Karpas-422 (cell line): ENCODE measurements at regions not wholly inside any gene's neighbourhood (a gene's known extent, or its start where the extent isn't known, plus 50 kb on each side); places are given as distances from the start of the nearest gene placed in this dataset.
"Not testable (repeated sequence)": the region's sequence is repeated elsewhere in the genome, so short reads cannot be mapped to it uniquely, and the experiment has no call there.

ENCODE experiments used
- DNase-seq: peaks from one replicate; pipeline ENCODE4 v3.0.0-alpha.2; 2015
- H2AFZ ChIP-seq: fragments of 200-600 bp; sonication (generic); 2 replicates; pipeline ENCODE4 v1.6.1; 2014; ENCODE audit warnings: antibody characterized with exemption, low read length, mixed read lengths
- H3K27ac ChIP-seq: fragments of 200-600 bp; sonication (generic); 2 replicates; pipeline ENCODE4 v1.5.1; 2014; ENCODE audit warnings: mild to moderate bottlenecking, low read length, moderate library complexity
- H3K27me3 ChIP-seq: fragments of 200-600 bp; sonication (generic); 2 replicates; pipeline ENCODE4 v1.6.1; 2014; ENCODE audit warnings: low read length, mixed read lengths
- H3K36me3 ChIP-seq: fragments of 200-600 bp; sonication (generic); 2 replicates; pipeline ENCODE4 v1.6.1; 2014; ENCODE audit warnings: low read length, mixed read lengths; ENCODE audit not compliant: insufficient read depth
- H3K4me1 ChIP-seq: fragments of 200-600 bp; sonication (generic); 2 replicates; pipeline ENCODE4 v1.6.1; 2014; ENCODE audit warnings: mild to moderate bottlenecking, low read length, mixed read lengths
- H3K4me2 ChIP-seq: fragments of 200-600 bp; sonication (generic); 2 replicates; pipeline ENCODE4 v1.6.1; 2014; ENCODE audit warnings: low read length, low read depth, mild to moderate bottlenecking; ENCODE audit not compliant: poor library complexity, severe bottlenecking
- H3K4me3 ChIP-seq: fragments of 200-600 bp; sonication (generic); 2 replicates; pipeline ENCODE4 v1.5.1; 2014; ENCODE audit warnings: mild to moderate bottlenecking, antibody characterized with exemption, low read length, mixed read lengths
- H3K79me2 ChIP-seq: fragments of 200-600 bp; sonication (generic); 2 replicates; pipeline ENCODE4 v1.6.1; 2014; ENCODE audit warnings: mild to moderate bottlenecking, low read length, mixed read lengths
- H3K9ac ChIP-seq: fragments of 200-600 bp; sonication (generic); 2 replicates; pipeline ENCODE4 v1.6.0; 2014; ENCODE audit warnings: low read length
- H3K9me2 ChIP-seq: fragments of 200-600 bp; sonication (generic), shearing (Covaris generic); replicated peaks from 2 replicates; pipeline ENCODE4 v1.6.0; 2014; ENCODE audit warnings: mild to moderate bottlenecking, low read length, moderate library complexity; ENCODE audit not compliant: insufficient read depth
- H3K9me3 ChIP-seq: fragments of 300-700, 200-600 bp; sonication (generic); 2 replicates; pipeline ENCODE4 v1.6.1; 2014; ENCODE audit warnings: low read length, mixed read lengths
- H4K20me1 ChIP-seq: fragments of 200-600 bp; sonication (generic); 2 replicates; pipeline ENCODE4 v1.6.1; 2014; ENCODE audit warnings: mild to moderate bottlenecking, antibody characterized with exemption, low read length, low read depth; ENCODE audit not compliant: insufficient read depth

GRCh38 chr3:156052115-156052514 is 68.3 kb upstream of the KCNAB1 start:
- no peak for DNase-seq
- Histone ChIP-seq H3K36me3 (no peaks in the 10 kb centered on the region), H3K9ac (no peak overlapping the region), H3K27ac (no peak overlapping the region), H4K20me1 (no peaks in the 10 kb centered on the region), H3K9me2 (no peaks in the 10 kb centered on the region), H2AFZ (no peak overlapping the region), H3K79me2 (no peaks in the 10 kb centered on the region), H3K9me3 (no peaks in the 10 kb centered on the region), H3K4me3 (no peak overlapping the region), H3K4me1 (no peaks in the 10 kb centered on the region), H3K27me3 (no peaks in the 10 kb centered on the region), H3K4me2 (no peak overlapping the region)

GRCh38 chr3:156059950-156060501 is 60.4 kb upstream of the KCNAB1 start:
- no peaks in the 10 kb centered on the region for H3K9me3 ChIP-seq
- no peaks in the 10 kb centered on the region for H4K20me1 ChIP-seq
- H3K4me1 ChIP-seq: peaks cover 5% of the 10 kb centered on the region
- H3K4me3 ChIP-seq: no peak overlapping the region
- no peak overlapping the region for H3K9ac ChIP-seq
- H2AFZ ChIP-seq: no peak overlapping the region
- H3K4me2 ChIP-seq: peak overlapping the region; percentile 24
- H3K9me2 ChIP-seq: no peaks in the 10 kb centered on the region
- H3K79me2 ChIP-seq: no peaks in the 10 kb centered on the region
- H3K36me3 ChIP-seq: no peaks in the 10 kb centered on the region
- H3K27ac ChIP-seq: no peak overlapping the region
- DNase-seq: peak; percentile 43
- H3K27me3 ChIP-seq: no peaks in the 10 kb centered on the region

GRCh38 chr3:156068151-156068550 is 52.2 kb upstream of the KCNAB1 start:
- not testable (repeated sequence) for H2AFZ ChIP-seq, H3K27ac ChIP-seq, H3K27me3 ChIP-seq, H3K4me2 ChIP-seq, H3K36me3 ChIP-seq, H3K4me3 ChIP-seq, H3K9ac ChIP-seq, H3K79me2 ChIP-seq, H3K9me2 ChIP-seq, H4K20me1 ChIP-seq, H3K9me3 ChIP-seq, H3K4me1 ChIP-seq, DNase-seq

DNA sequence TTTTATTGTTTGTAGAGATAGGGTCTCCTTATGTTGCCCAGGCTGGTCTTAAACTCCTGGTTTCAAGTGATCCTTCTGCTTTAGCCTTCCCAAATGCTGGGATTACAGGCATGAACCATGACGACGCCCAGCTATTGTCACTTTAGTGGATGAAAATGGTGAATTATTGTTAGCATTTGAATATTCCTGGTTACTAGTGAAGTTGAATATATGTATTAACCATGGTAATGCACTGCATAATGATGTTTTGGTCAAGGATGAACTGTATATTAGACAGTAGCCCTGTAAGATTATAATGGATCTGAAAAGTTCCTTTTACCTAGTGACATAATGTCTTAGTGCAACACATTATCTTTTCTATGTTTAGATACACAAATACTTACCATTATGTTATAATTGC is 50.4 kb upstream of the KCNAB1 start:
- Histone ChIP-seq H4K20me1 (no peaks in the 10 kb centered on the region), H3K9me2 (no peaks in the 10 kb centered on the region), H3K4me2 (no peak overlapping the region), H3K79me2 (no peaks in the 10 kb centered on the region), H3K9me3 (no peaks in the 10 kb centered on the region), H3K36me3 (no peaks in the 10 kb centered on the region), H2AFZ (no peak overlapping the region), H3K4me3 (no peak overlapping the region), H3K9ac (no peak overlapping the region), H3K27ac (no peak overlapping the region), H3K4me1 (no peaks in the 10 kb centered on the region), H3K27me3 (no peaks in the 10 kb centered on the region)
- DNase-seq: no peak
